PC-9 (cell line): ENCODE measurements at regions not wholly inside any gene's neighbourhood (a gene's known extent, or its start where the extent isn't known, plus 50 kb on each side); places are given as distances from the start of the nearest gene placed in this dataset.

Experiments
- CTCF ChIP-seq: fragments of 200-600 bp; sonication (generic); conservative IDR thresholded peaks from 2 replicates; pipeline ENCODE4 v1.6.1; 2017; ENCODE audit warnings: mixed run types, antibody characterized with exemption, mild to moderate bottlenecking, moderate library complexity
- EZH2 ChIP-seq: fragments of 200-600 bp; sonication (generic); IDR thresholded peaks from 2 replicates; pipeline ENCODE4 v1.8.0; 2017; ENCODE audit warnings: antibody characterized with exemption, low read depth

- TF ChIP-seq CTCF (no peak), EZH2 (no peak)
These were observed 265.7 kb downstream of the AEBP2 start for GRCh38 chr12:19704966-19705365.
